Thyroid gland (tissue), 4 donors: ENCODE measurements at regions not wholly inside any gene's neighbourhood (a gene's known extent, or its start where the extent isn't known, plus 50 kb on each side); places are given as distances from the start of the nearest gene placed in this dataset.

ENCODE experiments used
- DNase-seq, 2 donors: peaks; one replicate each; pipeline ENCODE4 v3.0.0-alpha.2; 2019
- H3K27ac ChIP-seq, 3 donors: fragments of 200-600 bp; sonication (generic); 1 replicate in 2 of 3; 2 replicates in 1 of 3; pipeline ENCODE4 v1.5.1; 2016 to 2019; ENCODE audit warnings: mild to moderate bottlenecking in 1 of 3, moderate library complexity in 1 of 3
- H3K27me3 ChIP-seq: fragments of 200-600 bp; sonication (generic); one replicate; pipeline ENCODE4 v1.5.1; 2019
- H3K36me3 ChIP-seq, 2 donors: fragments of 200-600 bp; sonication (generic); one replicate each; pipeline ENCODE4 v1.5.1; 2016 to 2019
- H3K4me1 ChIP-seq, 2 donors: fragments of 200-600 bp; sonication (generic); one replicate each; pipeline ENCODE4 v1.5.1; 2017 to 2019
- H3K4me3 ChIP-seq, 3 donors: fragments of 200-600 bp; sonication (generic); replicated peaks in 1 of 3; 1 replicate in 2 of 3; 2 replicates in 1 of 3; pipeline ENCODE4 v1.5.1; 2016; ENCODE audit warnings: mild to moderate bottlenecking in 1 of 3
- H3K9me3 ChIP-seq: fragments of 200-600 bp; sonication (generic); one replicate; pipeline ENCODE4 v1.5.1; 2017
- CTCF ChIP-seq, 6 experiments: fragments of 200-600 bp in 3 of 6; fragments of 450-650 bp in 3 of 6; sonication (generic) in 3 of 6; IDR thresholded peaks; one replicate each; pipeline ENCODE4 v1.5.1; 2016 to 2019; ENCODE audit warnings: antibody characterized with exemption in 6 of 6, mild to moderate bottlenecking in 2 of 6, inconsistent platforms in 1 of 6, moderate library complexity in 1 of 6
- POLR2A ChIP-seq, 2 donors: fragments of 450-650 bp; IDR thresholded peaks; one replicate each; pipeline ENCODE4 v1.6.1; 2017; ENCODE audit warnings: antibody characterized with exemption in 2 of 2, mild to moderate bottlenecking in 2 of 2, moderate library complexity in 1 of 2
- WGBS, 2 donors: methylation state at CpG; one replicate each; pipeline ENCODE4 v1.1.5; 2017; 5-methylcytosine and 5-hydroxymethylcytosine counted together
- intact Hi-C: fragments of 100-400 bp; cut with DNase I; formaldehyde crosslinking; loops from one replicate; pipeline ENCODE4 v1.15.1; 2023

- H3K4me3 ChIP-seq = no peak overlapping the region
- intact Hi-C loops = no loop called here
- WGBS, 2 donors = 82 to 92% methylated on average over 4 of the region's 4 CpGs
- H3K9me3 ChIP-seq = no peaks in the 10 kb centered on the region
- no peaks in the 10 kb centered on the region for H3K27me3 ChIP-seq
- no peaks in the 10 kb centered on the region for H3K4me1 ChIP-seq
- no peak for DNase-seq
- TF ChIP-seq POLR2A (IDR thresholded peaks at IDR 0.05) (no peak), CTCF (IDR thresholded peaks at IDR 0.05) (no peak)
- no peak overlapping the region for H3K27ac ChIP-seq
- H3K36me3 ChIP-seq = no peaks in the 10 kb centered on the region
Measured at GRCh38 chr15:95550702-95551101, 779.8 kb upstream of the NR2F2 start.

- no peak for DNase-seq
- H3K9me3 ChIP-seq = no peaks in the 10 kb centered on the region
- 85 to 87% methylated on average over 2 of the region's 2 CpGs for WGBS, 2 donors
- no peaks in the 10 kb centered on the region for H3K36me3 ChIP-seq
- no peaks in the 10 kb centered on the region for H3K4me1 ChIP-seq
- H3K4me3 ChIP-seq = no peak overlapping the region
- H3K27ac ChIP-seq = no peak overlapping the region
- TF ChIP-seq CTCF (IDR thresholded peaks at IDR 0.05) = no peak
- intact Hi-C loops = no loop called here
- no peaks in the 10 kb centered on the region for H3K27me3 ChIP-seq
Measured at GRCh38 chr15:95556225-95556624, 774.3 kb upstream of the NR2F2 start.

DNA sequence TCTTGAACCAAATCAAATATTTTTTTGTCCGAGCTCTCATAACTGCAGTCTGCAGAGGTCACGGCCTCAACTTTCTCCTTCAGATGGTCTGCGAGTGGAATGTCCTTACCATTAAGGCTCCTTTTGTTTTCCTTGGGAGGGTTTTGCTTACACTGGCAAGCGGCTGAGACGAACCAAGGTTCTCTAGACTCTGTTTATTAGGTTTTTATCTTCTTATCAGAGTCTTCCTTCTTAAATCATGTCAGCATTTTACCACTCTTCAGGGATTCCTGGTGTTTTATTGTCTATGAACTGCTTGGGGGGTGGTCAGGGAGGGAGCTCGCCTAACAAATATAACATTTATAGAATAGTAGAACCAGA, 773.7 kb upstream of the NR2F2 start:
- Histone ChIP-seq H3K4me3 (no peak overlapping the region), H3K9me3 (no peaks in the 10 kb centered on the region), H3K27ac (peak overlapping the region in 1 of 3 donors; percentile 38), H3K4me1 (no peaks in the 10 kb centered on the region), H3K36me3 (no peaks in the 10 kb centered on the region), H3K27me3 (no peaks in the 10 kb centered on the region)
- WGBS, 2 donors = 33 to 41% methylated on average over 6 of the region's 6 CpGs
- no peak for TF ChIP-seq CTCF (IDR thresholded peaks at IDR 0.05)
- TF ChIP-seq POLR2A (IDR thresholded peaks at IDR 0.05) = no peak
- no peak for DNase-seq
- intact Hi-C loops = no loop called here

GRCh38 chr15:95557226-95558046, 773.1 kb upstream of the NR2F2 start:
- 51 to 56% methylated on average over 17 of the region's 17 CpGs for WGBS, 2 donors
- TF ChIP-seq CTCF (IDR thresholded peaks at IDR 0.05) = no peak
- TF ChIP-seq POLR2A (IDR thresholded peaks at IDR 0.05) = no peak
- no peaks in the 10 kb centered on the region for H3K36me3 ChIP-seq
- H3K4me1 ChIP-seq = no peaks in the 10 kb centered on the region
- no peak overlapping the region for H3K4me3 ChIP-seq
- no peak for DNase-seq
- H3K27ac ChIP-seq = peak overlapping the region in 2 of 3 donors; percentile 10 to 38
- no peaks in the 10 kb centered on the region for H3K9me3 ChIP-seq
- intact Hi-C loops = no loop called here
- H3K27me3 ChIP-seq = no peaks in the 10 kb centered on the region

DNA sequence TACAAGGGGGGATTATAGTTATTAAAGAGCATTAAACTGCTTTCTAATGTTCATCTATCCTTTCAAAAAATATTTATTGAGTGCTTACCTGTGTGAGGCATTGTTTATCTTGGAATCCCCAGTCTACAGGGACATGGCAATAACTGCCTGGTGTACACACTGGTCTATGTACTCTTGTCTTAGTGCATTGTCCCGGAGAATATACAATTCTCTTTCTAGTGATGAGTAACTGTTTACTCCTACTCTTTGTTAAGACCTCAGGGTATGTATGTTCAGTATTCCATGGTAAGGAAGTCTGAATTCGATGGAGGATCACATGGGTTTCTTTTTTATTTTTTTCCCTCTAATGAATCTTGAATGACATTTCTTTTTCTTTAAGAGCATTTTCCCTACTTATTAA, 772.4 kb upstream of the NR2F2 start:
- no peak for TF ChIP-seq CTCF (IDR thresholded peaks at IDR 0.05)
- no peak for TF ChIP-seq POLR2A (IDR thresholded peaks at IDR 0.05)
- WGBS, 2 donors = 59 to 64% methylated on average over 2 of the region's 2 CpGs

More for the DNA sequence above, 772.4 kb upstream of the NR2F2 start:
- no peaks in the 10 kb centered on the region for H3K4me1 ChIP-seq
- H3K36me3 ChIP-seq = no peaks in the 10 kb centered on the region
- no peaks in the 10 kb centered on the region for H3K9me3 ChIP-seq
- H3K27me3 ChIP-seq = no peaks in the 10 kb centered on the region
- intact Hi-C loops = no loop called here
- H3K4me3 ChIP-seq = no peak overlapping the region
- no peak for DNase-seq
- peak overlapping the region in 1 of 3 donors; percentile 10 for H3K27ac ChIP-seq
